ENCODE measurements at regions not wholly inside any gene's neighbourhood (a gene's known extent, or its start where the extent isn't known, plus 50 kb on each side); places are given as distances from the start of the nearest gene placed in this dataset.

- no peak overlapping the region for H3K27ac ChIP-seq
- no peak for TF ChIP-seq CTCF (IDR thresholded peaks at IDR 0.05)
Observed at GRCh38 chr7:91550931-91551330, 286.7 kb downstream of the FZD1 start.

GRCh38 chr7:91551377-91552175 is 287.3 kb downstream of the FZD1 start:
- TF ChIP-seq ZFX (IDR thresholded peaks at IDR 0.05; ENCODE audit: borderline replicate concordance) (no peak), CTCF (IDR thresholded peaks at IDR 0.05) (no peak)

GRCh38 chr7:91553410-91553895 is 289.2 kb downstream of the FZD1 start:
- no peak overlapping the region for H3K27ac ChIP-seq
- TF ChIP-seq ZFX (IDR thresholded peaks at IDR 0.05; ENCODE audit: borderline replicate concordance) (no peak), CTCF (IDR thresholded peaks at IDR 0.05) (no peak)

More at GRCh38 chr7:91551377-91552175, 287.3 kb downstream of the FZD1 start:
- no peak overlapping the region for H3K27ac ChIP-seq

- no peak overlapping the region for H3K27ac ChIP-seq
Observed at GRCh38 chr7:91554883-91555282, 290.6 kb downstream of the FZD1 start.

GRCh38 chr7:91556239-91556638 is 292.0 kb downstream of the FZD1 start:
- H3K27ac ChIP-seq = no peak overlapping the region
- TF ChIP-seq ZFX (IDR thresholded peaks at IDR 0.05; ENCODE audit: borderline replicate concordance) = no peak
- no peak for TF ChIP-seq CTCF (IDR thresholded peaks at IDR 0.05)

More at GRCh38 chr7:91554883-91555282, 290.6 kb downstream of the FZD1 start:
- TF ChIP-seq ZFX (IDR thresholded peaks at IDR 0.05; ENCODE audit: borderline replicate concordance) (no peak), CTCF (IDR thresholded peaks at IDR 0.05) (no peak)

- TF ChIP-seq CTCF (IDR thresholded peaks at IDR 0.05) = no peak
- TF ChIP-seq ZFX (IDR thresholded peaks at IDR 0.05; ENCODE audit: borderline replicate concordance) = no peak
- no peak overlapping the region for H3K27ac ChIP-seq
Observed at GRCh38 chr7:91556956-91557650, 292.9 kb downstream of the FZD1 start.

All from 22Rv1 (cell line).